ENCODE measurements at regions not wholly inside any gene's neighbourhood (a gene's known extent, or its start where the extent isn't known, plus 50 kb on each side); places are given as distances from the start of the nearest gene placed in this dataset.

DNA sequence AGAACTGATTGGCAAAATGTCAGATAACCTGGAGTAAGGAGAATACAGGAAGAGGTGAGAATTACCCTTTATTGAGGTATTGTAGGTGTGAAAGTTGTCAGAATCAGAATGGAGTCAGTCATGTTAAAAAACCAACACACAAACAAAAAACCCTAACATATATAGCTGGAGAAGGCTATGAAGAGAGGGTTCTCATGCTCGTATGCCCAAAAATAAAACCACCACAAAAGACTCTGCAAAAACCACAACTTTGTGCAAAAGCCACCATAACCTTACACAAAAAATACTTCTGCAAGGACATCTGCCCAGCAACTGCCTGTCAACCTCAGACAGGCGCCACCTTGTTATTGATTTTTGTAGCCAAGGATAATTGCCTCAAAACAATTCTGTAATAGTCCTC lies 136.0 kb downstream of the CD47 start:
- no peaks in the 10 kb centered on the region for H3K4me1 ChIP-seq (ENCODE audit: control insufficient read depth, insufficient read depth, low read length)
- H3K27me3 ChIP-seq (ENCODE audit: control insufficient read depth, insufficient read depth, low read length) = no peaks in the 10 kb centered on the region
- DNase-seq (ENCODE audit: low read depth, low spot score) = no peak
- WGBS (ENCODE audit: insufficient coverage, insufficient read length) = no CpG with 5 or more reads among the region's 2 CpGs
- no peak overlapping the region for H3K4me3 ChIP-seq (ENCODE audit: low read length)
- H3K27ac ChIP-seq (ENCODE audit: low read length) = no peak overlapping the region
- no peaks in the 10 kb centered on the region for H3K36me3 ChIP-seq (ENCODE audit: control insufficient read depth, insufficient read depth, low read length)
- H3K9me3 ChIP-seq (ENCODE audit: control insufficient read depth, insufficient read depth, low read length) = no peaks in the 10 kb centered on the region

DNA sequence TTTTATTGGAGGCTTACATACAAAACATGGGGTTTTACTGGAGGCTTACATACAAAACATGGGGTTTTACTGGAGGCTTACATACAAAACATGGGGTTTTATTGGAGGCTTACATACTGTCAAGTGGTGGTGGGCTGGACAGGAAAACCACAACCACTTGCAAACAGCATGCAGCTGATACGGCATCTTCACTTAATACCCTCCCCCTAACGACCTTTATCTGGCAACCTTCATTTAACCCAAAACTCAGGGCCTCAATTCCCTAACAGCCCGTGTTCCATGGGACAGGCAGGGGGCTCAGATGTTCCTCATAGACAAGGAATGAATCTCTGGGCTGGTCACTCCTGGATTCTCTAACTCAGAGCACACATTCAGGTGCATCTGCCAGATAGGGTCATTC lies 137.1 kb downstream of the CD47 start:
- no peaks in the 10 kb centered on the region for H3K4me1 ChIP-seq (ENCODE audit: control insufficient read depth, insufficient read depth, low read length)
- DNase-seq (ENCODE audit: low read depth, low spot score) = no peak

DNA sequence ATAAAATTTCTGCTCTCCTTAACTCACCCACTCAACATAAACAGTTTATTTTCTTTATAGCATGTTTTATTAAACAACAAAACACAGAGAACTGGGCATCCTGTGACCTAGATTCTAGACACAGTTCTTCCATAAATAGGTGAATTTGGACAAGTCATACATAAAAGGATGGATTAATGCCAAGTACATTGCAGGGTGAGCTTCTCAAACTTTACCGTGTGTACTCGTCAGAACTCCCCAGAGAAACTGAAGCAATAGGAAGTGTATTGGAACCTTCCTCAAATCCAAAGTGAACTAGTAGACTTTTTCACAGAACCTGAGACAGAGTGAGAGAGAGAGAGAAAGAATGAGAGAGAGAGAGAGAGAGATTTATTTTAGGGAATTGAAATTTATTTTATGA lies 139.7 kb downstream of the CD47 start:
- no CpG with 5 or more reads among the region's 2 CpGs for WGBS (ENCODE audit: insufficient coverage, insufficient read length)
- Histone ChIP-seq H3K9me3 (ENCODE audit: control insufficient read depth, insufficient read depth, low read length) (no peaks in the 10 kb centered on the region), H3K4me3 (ENCODE audit: low read length) (no peak overlapping the region), H3K36me3 (ENCODE audit: control insufficient read depth, insufficient read depth, low read length) (no peaks in the 10 kb centered on the region), H3K27me3 (ENCODE audit: control insufficient read depth, insufficient read depth, low read length) (no peaks in the 10 kb centered on the region), H3K27ac (ENCODE audit: low read length) (no peak overlapping the region), H3K4me1 (ENCODE audit: control insufficient read depth, insufficient read depth, low read length) (no peaks in the 10 kb centered on the region)
- no peak for DNase-seq (ENCODE audit: low read depth, low spot score)

More for the DNA sequence above, 137.1 kb downstream of the CD47 start:
- Histone ChIP-seq H3K36me3 (ENCODE audit: control insufficient read depth, insufficient read depth, low read length) (no peaks in the 10 kb centered on the region), H3K9me3 (ENCODE audit: control insufficient read depth, insufficient read depth, low read length) (no peaks in the 10 kb centered on the region), H3K4me3 (ENCODE audit: low read length) (no peak overlapping the region), H3K27ac (ENCODE audit: low read length) (no peak overlapping the region), H3K27me3 (ENCODE audit: control insufficient read depth, insufficient read depth, low read length) (no peaks in the 10 kb centered on the region)
- WGBS (ENCODE audit: insufficient coverage, insufficient read length) = no CpG with 5 or more reads among the region's 3 CpGs

DNA sequence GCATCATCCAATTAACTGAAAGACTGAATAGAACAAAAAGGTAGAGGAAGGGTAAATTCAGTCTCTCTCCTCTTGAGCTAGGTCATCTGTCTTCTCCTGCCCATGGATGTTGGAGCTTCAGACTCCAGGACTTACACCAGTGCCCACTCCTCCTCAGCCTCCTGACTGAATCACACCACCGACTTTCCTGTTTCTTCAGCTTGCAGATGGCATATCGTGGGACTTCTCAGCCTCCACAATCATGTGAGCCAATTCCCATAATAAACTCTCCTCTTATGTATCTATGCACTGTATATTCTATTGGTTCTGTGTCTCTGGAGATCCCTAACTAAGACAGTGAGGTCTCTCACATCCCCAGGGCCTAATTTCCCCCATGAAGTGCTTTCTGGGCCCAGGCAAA lies 140.4 kb downstream of the CD47 start:
- no peaks in the 10 kb centered on the region for H3K4me1 ChIP-seq (ENCODE audit: control insufficient read depth, insufficient read depth, low read length)
- DNase-seq (ENCODE audit: low read depth, low spot score) = no peak
- no peaks in the 10 kb centered on the region for H3K27me3 ChIP-seq (ENCODE audit: control insufficient read depth, insufficient read depth, low read length)
- H3K36me3 ChIP-seq (ENCODE audit: control insufficient read depth, insufficient read depth, low read length) = no peaks in the 10 kb centered on the region
- H3K9me3 ChIP-seq (ENCODE audit: control insufficient read depth, insufficient read depth, low read length) = no peaks in the 10 kb centered on the region
- no CpG with 5 or more reads among the region's 2 CpGs for WGBS (ENCODE audit: insufficient coverage, insufficient read length)
- no peak overlapping the region for H3K27ac ChIP-seq (ENCODE audit: low read length)
- no peak overlapping the region for H3K4me3 ChIP-seq (ENCODE audit: low read length)

DNA sequence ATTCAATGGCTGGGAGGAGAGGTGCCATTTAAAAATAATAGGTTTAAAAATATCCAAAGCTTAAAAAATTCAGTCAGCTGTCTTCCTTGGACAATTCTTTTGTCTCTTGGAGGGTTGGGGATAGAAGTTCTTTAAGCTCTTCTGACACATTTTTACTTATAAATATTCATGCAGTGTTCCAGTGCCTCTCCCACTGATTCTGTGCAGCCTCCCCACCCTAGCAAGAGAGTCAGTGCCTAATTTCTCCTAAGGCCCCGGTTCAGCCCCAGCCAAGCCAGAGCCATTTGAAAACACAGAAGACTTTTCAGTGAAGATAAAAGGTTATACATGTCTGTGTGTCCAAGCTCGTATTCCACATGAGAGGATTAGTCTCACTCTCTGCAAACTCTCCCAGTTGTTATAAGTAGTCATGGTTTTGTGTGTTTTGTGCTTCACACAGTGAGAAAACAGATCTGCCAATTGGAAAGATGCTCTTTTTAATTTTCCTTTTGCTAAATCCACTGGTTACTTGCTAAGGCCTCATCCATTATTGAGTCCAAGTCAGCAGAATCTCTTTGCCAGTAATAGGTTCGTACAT lies 141.3 kb downstream of the CD47 start:
- no CpG with 5 or more reads among the region's 3 CpGs for WGBS (ENCODE audit: insufficient coverage, insufficient read length)
- Histone ChIP-seq H3K4me1 (ENCODE audit: control insufficient read depth, insufficient read depth, low read length) (no peaks in the 10 kb centered on the region), H3K9me3 (ENCODE audit: control insufficient read depth, insufficient read depth, low read length) (no peaks in the 10 kb centered on the region), H3K4me3 (ENCODE audit: low read length) (no peak overlapping the region), H3K36me3 (ENCODE audit: control insufficient read depth, insufficient read depth, low read length) (no peaks in the 10 kb centered on the region), H3K27ac (ENCODE audit: low read length) (no peak overlapping the region), H3K27me3 (ENCODE audit: control insufficient read depth, insufficient read depth, low read length) (no peaks in the 10 kb centered on the region)
- no peak for DNase-seq (ENCODE audit: low read depth, low spot score)

DNA sequence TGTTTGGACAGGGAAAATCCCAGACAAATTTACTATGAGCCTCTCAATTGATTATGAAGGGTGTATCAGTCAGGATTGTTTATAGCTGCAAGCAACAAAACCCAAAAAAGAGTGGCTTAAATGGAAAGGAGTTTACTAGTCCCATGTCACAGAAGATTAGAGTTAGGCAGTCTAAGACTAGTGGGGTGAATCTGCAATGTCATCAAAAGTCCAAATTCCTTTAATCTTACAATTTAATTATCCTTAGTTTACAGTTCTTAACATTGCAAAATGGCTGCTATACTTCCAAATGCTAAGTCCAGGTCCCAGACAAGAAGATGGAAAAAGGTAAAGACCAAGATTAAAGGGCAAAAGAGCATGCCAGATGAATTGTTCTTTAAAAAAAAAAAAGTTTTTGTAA lies 143.6 kb downstream of the CD47 start:
- H3K4me1 ChIP-seq (ENCODE audit: control insufficient read depth, insufficient read depth, low read length) = no peaks in the 10 kb centered on the region
- DNase-seq (ENCODE audit: low read depth, low spot score) = no peak
- no peak overlapping the region for H3K27ac ChIP-seq (ENCODE audit: low read length)
- no peaks in the 10 kb centered on the region for H3K9me3 ChIP-seq (ENCODE audit: control insufficient read depth, insufficient read depth, low read length)
- no peaks in the 10 kb centered on the region for H3K36me3 ChIP-seq (ENCODE audit: control insufficient read depth, insufficient read depth, low read length)
- no peak overlapping the region for H3K4me3 ChIP-seq (ENCODE audit: low read length)
- H3K27me3 ChIP-seq (ENCODE audit: control insufficient read depth, insufficient read depth, low read length) = no peaks in the 10 kb centered on the region

DNA sequence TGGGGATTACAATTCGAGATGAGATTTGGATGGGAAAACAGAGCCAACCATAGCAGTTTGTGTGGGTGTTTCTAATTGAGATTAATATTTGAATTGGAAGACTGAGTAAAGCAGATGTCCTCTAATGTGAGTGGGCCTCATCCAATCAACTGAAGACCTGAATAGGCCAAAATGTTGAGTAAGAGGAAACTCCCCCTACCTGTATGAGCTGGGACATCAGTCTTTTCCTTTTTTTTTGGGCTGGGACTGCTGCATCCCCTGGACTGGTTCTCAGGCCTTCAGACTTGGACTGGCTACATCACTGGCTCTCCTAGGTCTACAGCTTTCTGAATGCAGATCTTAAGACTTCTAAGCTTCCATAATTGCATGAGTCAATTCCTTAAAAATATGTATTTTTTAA lies 144.1 kb downstream of the CD47 start:
- WGBS (ENCODE audit: insufficient coverage, insufficient read length) = no CpG with 5 or more reads among the region's 1 CpG
- H3K4me3 ChIP-seq (ENCODE audit: low read length) = no peak overlapping the region
- no peaks in the 10 kb centered on the region for H3K27me3 ChIP-seq (ENCODE audit: control insufficient read depth, insufficient read depth, low read length)
- DNase-seq (ENCODE audit: low read depth, low spot score) = no peak
- no peaks in the 10 kb centered on the region for H3K9me3 ChIP-seq (ENCODE audit: control insufficient read depth, insufficient read depth, low read length)
- H3K27ac ChIP-seq (ENCODE audit: low read length) = no peak overlapping the region
- H3K36me3 ChIP-seq (ENCODE audit: control insufficient read depth, insufficient read depth, low read length) = no peaks in the 10 kb centered on the region
- H3K4me1 ChIP-seq (ENCODE audit: control insufficient read depth, insufficient read depth, low read length) = no peaks in the 10 kb centered on the region

DNA sequence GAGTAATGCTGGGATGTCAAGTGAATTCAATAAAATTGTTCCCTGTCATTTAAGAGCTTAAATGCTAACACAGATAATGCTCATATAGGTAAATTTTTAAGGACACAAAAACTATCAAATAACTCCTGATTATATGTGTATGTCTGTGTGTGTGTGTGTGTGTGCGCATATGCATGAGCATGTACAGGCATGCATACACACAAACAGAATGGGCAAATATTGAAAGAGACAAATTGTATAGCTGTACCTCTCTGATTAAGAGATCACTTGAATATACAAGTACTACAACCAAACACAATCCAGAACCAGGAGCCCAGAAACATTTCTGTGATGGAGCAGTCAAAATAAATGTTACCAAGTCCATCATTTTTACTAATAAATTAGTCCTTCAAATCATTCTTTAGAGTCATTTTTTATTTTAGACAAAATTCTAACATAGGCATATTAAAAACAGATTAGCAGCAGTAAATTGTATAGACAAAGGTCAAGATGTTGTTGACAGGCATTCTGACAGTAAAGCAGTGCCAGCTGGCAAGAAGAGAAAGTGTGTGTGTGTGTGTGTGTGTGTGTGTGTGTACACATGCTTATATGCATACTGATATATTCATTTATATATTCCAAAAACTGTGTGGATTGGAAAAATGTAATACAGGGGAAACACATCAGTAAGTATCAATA lies 145.3 kb downstream of the CD47 start:
- no peak overlapping the region for H3K27ac ChIP-seq (ENCODE audit: low read length)
- no CpG with 5 or more reads among the region's 1 CpG for WGBS (ENCODE audit: insufficient coverage, insufficient read length)
- DNase-seq (ENCODE audit: low read depth, low spot score) = no peak
- H3K4me3 ChIP-seq (ENCODE audit: low read length) = no peak overlapping the region
- H3K9me3 ChIP-seq (ENCODE audit: control insufficient read depth, insufficient read depth, low read length) = no peaks in the 10 kb centered on the region
- no peaks in the 10 kb centered on the region for H3K27me3 ChIP-seq (ENCODE audit: control insufficient read depth, insufficient read depth, low read length)
- no peaks in the 10 kb centered on the region for H3K36me3 ChIP-seq (ENCODE audit: control insufficient read depth, insufficient read depth, low read length)
- no peaks in the 10 kb centered on the region for H3K4me1 ChIP-seq (ENCODE audit: control insufficient read depth, insufficient read depth, low read length)

DNA sequence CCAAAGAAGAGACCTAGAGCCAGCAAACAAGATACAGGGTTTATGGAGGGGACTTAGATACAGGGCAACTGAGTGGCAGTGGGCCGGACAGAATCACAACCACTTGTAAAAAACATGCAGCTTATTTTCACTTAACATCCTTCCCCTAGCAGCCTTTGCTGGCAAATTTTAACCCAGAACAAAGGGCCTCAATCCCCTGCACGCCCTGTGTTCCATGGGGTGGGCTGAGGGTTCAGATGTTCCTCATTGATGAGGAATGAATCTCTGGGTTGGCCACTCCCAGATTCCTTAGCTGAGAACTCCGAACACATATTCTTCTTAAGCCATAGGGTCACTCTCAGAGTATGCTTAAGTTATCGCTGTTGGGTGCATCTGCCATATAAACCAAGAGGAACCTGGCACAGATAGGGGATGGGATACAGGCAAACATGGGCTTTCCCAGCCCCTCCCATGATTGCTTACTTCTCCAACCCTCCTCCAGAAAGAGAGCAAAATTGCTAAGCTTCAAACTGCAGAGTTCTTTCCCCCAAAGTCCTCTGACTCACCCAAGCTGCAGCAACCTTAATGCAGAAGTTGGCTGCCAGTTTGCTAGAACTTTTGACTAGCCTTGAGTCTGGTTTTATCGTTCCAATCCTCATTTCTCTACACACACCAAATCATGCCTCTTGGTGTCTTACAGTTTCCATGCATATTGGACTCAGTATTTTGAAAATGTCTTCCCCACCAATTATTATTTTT lies 146.9 kb downstream of the CD47 start:
- Histone ChIP-seq H3K9me3 (ENCODE audit: control insufficient read depth, insufficient read depth, low read length) (no peaks in the 10 kb centered on the region), H3K4me3 (ENCODE audit: low read length) (no peak overlapping the region), H3K36me3 (ENCODE audit: control insufficient read depth, insufficient read depth, low read length) (no peaks in the 10 kb centered on the region), H3K27me3 (ENCODE audit: control insufficient read depth, insufficient read depth, low read length) (no peaks in the 10 kb centered on the region), H3K4me1 (ENCODE audit: control insufficient read depth, insufficient read depth, low read length) (no peaks in the 10 kb centered on the region), H3K27ac (ENCODE audit: low read length) (no peak overlapping the region)
- no peak for DNase-seq (ENCODE audit: low read depth, low spot score)
- no CpG with 5 or more reads among the region's 5 CpGs for WGBS (ENCODE audit: insufficient coverage, insufficient read length)

DNA sequence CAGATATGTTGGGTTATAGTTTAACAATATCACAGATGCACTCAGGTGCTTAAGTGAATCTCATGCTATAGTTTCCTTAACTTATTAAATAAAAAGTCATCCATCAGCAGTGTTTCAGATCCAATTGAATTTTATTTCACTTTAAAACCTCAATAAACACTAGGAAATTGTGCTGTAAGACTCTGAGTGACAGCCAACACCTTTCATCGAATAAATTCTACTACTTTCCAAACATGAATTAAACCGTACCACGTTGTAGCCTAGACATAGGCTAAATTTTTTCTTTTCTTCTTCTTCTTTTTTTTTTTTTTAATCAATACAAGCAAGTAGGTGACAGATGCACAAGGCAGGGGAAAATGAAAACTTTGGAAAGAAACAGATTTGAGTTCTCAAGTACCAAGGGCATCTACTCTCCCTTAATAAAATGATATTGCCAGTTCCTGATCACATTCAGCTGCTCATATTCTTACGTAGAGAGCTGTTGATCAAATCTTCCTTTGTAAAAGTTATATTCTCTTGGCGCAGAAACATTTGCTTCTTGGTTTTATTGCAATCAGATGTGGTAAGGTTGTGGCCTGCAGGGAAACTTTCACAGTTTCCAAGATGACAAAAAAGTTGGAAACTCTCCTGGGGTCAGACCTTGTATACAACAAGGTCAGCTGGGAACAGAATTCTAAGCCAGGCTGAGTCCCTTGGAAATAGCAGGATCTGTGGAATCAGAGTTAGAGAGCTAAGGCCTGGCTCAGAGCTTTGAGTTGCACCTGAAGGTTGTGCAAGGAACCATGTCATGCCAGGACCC lies 147.7 kb downstream of the CD47 start:
- Histone ChIP-seq H3K9me3 (ENCODE audit: control insufficient read depth, insufficient read depth, low read length) (no peaks in the 10 kb centered on the region), H3K4me3 (ENCODE audit: low read length) (no peak overlapping the region), H3K36me3 (ENCODE audit: control insufficient read depth, insufficient read depth, low read length) (no peaks in the 10 kb centered on the region), H3K27me3 (ENCODE audit: control insufficient read depth, insufficient read depth, low read length) (no peaks in the 10 kb centered on the region), H3K4me1 (ENCODE audit: control insufficient read depth, insufficient read depth, low read length) (no peaks in the 10 kb centered on the region), H3K27ac (ENCODE audit: low read length) (no peak overlapping the region)
- whole genome bisulfite sequencing (ENCODE audit: insufficient coverage, insufficient read length) = 100% methylated on average over 2 of the region's 5 CpGs
- DNase-seq (ENCODE audit: low read depth, low spot score) = no peak
